Heart left ventricle (tissue), 16 donors: ENCODE measurements at regions not wholly inside any gene's neighbourhood (a gene's known extent, or its start where the extent isn't known, plus 50 kb on each side); places are given as distances from the start of the nearest gene placed in this dataset.

Source experiments
- ATAC-seq, 4 donors: fragments of 200-7000 bp; cut with Tn5 transposase; one replicate each; pipeline ENCODE4 v1.9.1; 2020 to 2022; ENCODE audit warnings: moderate library complexity in 4 of 4, mild to moderate bottlenecking in 3 of 4, moderate number of reproducible peaks in 1 of 4
- DNase-seq, 5 donors: peaks; one replicate each; pipeline ENCODE4 v3.0.0-alpha.2; 2020
- H3K27ac ChIP-seq, 12 donors: fragments of 200-600 bp; sonication (generic) in 4 of 12; one replicate each; pipeline versions ENCODE4 v1.5.0 to v1.8.0; 2016 to 2022; ENCODE audit warnings: mild to moderate bottlenecking in 2 of 12
- H3K27me3 ChIP-seq, 9 donors: fragments of 200-600 bp; sonication (generic) in 2 of 9; one replicate each; pipeline versions ENCODE4 v1.5.1 to v1.8.0; 2016 to 2022; ENCODE audit warnings: mild to moderate bottlenecking in 3 of 9
- H3K36me3 ChIP-seq, 9 donors: fragments of 200-600 bp; sonication (generic) in 2 of 9; one replicate each; pipeline versions ENCODE4 v1.5.0 to v1.8.0; 2018 to 2022; ENCODE audit warnings: mild to moderate bottlenecking in 2 of 9
- H3K4me1 ChIP-seq, 12 donors: fragments of 200-600 bp; sonication (generic) in 4 of 12; one replicate each; pipeline versions ENCODE4 v1.5.0 to v1.8.0; 2016 to 2022; ENCODE audit warnings: mild to moderate bottlenecking in 3 of 12
- H3K4me3 ChIP-seq, 12 donors: fragments of 200-600 bp; sonication (generic) in 4 of 12; one replicate each; pipeline versions ENCODE4 v1.5.0 to v1.8.0; 2017 to 2022; ENCODE audit warnings: mild to moderate bottlenecking in 9 of 12, moderate library complexity in 4 of 12
- H3K9me3 ChIP-seq, 12 donors: fragments of 200-600 bp; sonication (generic) in 4 of 12; one replicate each; pipeline versions ENCODE4 v1.5.0 to v1.8.0; 2016 to 2022; ENCODE audit warnings: mild to moderate bottlenecking in 1 of 12
- CTCF ChIP-seq, 12 donors: fragments of 200-600 bp; sonication (generic) in 4 of 12; IDR thresholded peaks; one replicate each; pipeline versions ENCODE4 v1.5.0 to v1.8.0; 2018 to 2022; ENCODE audit warnings: antibody characterized with exemption in 12 of 12, mild to moderate bottlenecking in 5 of 12
- POLR2A ChIP-seq, 2 donors: fragments of 450-650 bp; IDR thresholded peaks; one replicate each; pipeline ENCODE4 v1.6.1; 2017; ENCODE audit warnings: antibody characterized with exemption in 2 of 2, mild to moderate bottlenecking in 2 of 2, moderate library complexity in 2 of 2
- WGBS, 4 donors: extraction: QIAGEN DNeasy Blood & Tissue Kit in 2 of 4; methylation state at CpG; one replicate each; pipeline versions ENCODE4 v1.1.5 to v1.1.7; 2013 to 2018; 5-methylcytosine and 5-hydroxymethylcytosine counted together
- intact Hi-C, 10 donors: fragments of 100-400 bp; cut with DNase I; formaldehyde crosslinking; loops; one replicate each; pipeline versions ENCODE4 v1.11.1 to v1.14.2; 2022
- donor health status: ischemic (EF 13 %, LVEDD 7.1; RV severe dilation, severe dysfunction).
- donor health status: healthy with polysubstance abuse.
- donor health status: DM: no; HTN: yes; CAD: no.
- donor health status: DM: no; HTN: no; CAD: no.
- donor health status: ischemic (EF 25% LVEDD 6.9; RV normal size, moderate dysfunction).
- donor health status: ischemic (EF 25% LVEDD 5.7; RV mildly dilated, moderate dysfunction).
- donor health status: healthy.
- donor health status: DM: yes; HTN: yes; CAD: no.
- donor health status: ischemic (EF 35%, LVEDD 5.7; RV mildly dilated, moderate dysfunction).
- donor health status: nonischemic (EF 11% LVEDD 7.7; RV severe dilation, severe dysfunction).
- donor health status: DM: yes; HTN: yes; CAD: no.
- donor health status: PGD.
- donor health status: ischemic (EF 29% LVEDD 5.4; RV normal size, mild dysfunction).
- donor health status: nonischemic (EF 23%, LVEDD 6.1; RV moderate dilation, normal function).

GRCh38 chr4:45442466-45442865, 681.4 kb downstream of the GABRG1 start:
- Histone ChIP-seq H3K36me3 (no peaks in the 10 kb centered on the region), H3K27ac (no peak overlapping the region), H3K4me1 (peaks cover 0 to 5% (median 0%) of the 10 kb centered on the region in 12 donors), H3K9me3 (no peaks in the 10 kb centered on the region), H3K4me3 (no peak overlapping the region), H3K27me3 (no peaks in the 10 kb centered on the region)
- intact Hi-C loops: loop anchor here in 9 of 10 donors (1.0 to 10.0 kb wide), 7 partner anchors 514 to 688 kb away; no protein-coding TSS in a partner anchor
- ATAC-seq: peak in 3 of 4 donors; percentile 59 to 65 (median 62)
- DNase-seq: no peak
- 32 to 51% (median 36%) methylated on average over 1 of the region's 1 CpG for WGBS, 4 donors
- peak in 9 of 12 donors; percentile 6 to 47 (median 28) for TF ChIP-seq CTCF (IDR thresholded peaks at IDR 0.05)
- no peak for TF ChIP-seq POLR2A (IDR thresholded peaks at IDR 0.05)

GRCh38 chr4:45438047-45438446, 685.8 kb downstream of the GABRG1 start:
- H3K27me3 ChIP-seq: no peaks in the 10 kb centered on the region
- TF ChIP-seq CTCF (IDR thresholded peaks at IDR 0.05) (no peak), POLR2A (IDR thresholded peaks at IDR 0.05) (no peak)
- peak overlapping the region in 4 of 12 donors; percentile 3 to 65 (median 44) for H3K27ac ChIP-seq
- 33 to 41% (median 34%) methylated on average over 2 of the region's 2 CpGs for WGBS, 4 donors
- H3K36me3 ChIP-seq: no peaks in the 10 kb centered on the region
- intact Hi-C loops: loop anchor here in 3 of 10 donors (5.0 to 10.0 kb wide), 3 partner anchors 123 to 671 kb away; no protein-coding TSS in a partner anchor
- peaks cover 0 to 5% (median 0%) of the 10 kb centered on the region in 12 donors for H3K4me1 ChIP-seq
- no peak for DNase-seq
- ATAC-seq: peak in 3 of 4 donors; percentile 60 to 79 (median 76)
- no peaks in the 10 kb centered on the region for H3K9me3 ChIP-seq
- H3K4me3 ChIP-seq: no peak overlapping the region

- H3K4me1 ChIP-seq: peaks cover 0 to 5% (median 0%) of the 10 kb centered on the region in 12 donors
- intact Hi-C loops: loop anchor here in 3 of 10 donors (5.0 to 10.0 kb wide), 3 partner anchors 123 to 670 kb away; no protein-coding TSS in a partner anchor
- no peaks in the 10 kb centered on the region for H3K9me3 ChIP-seq
- H3K4me3 ChIP-seq: no peak overlapping the region
- ATAC-seq (no peak), DNase-seq (no peak)
- 47 to 96% (median 88%) methylated on average over 1 of the region's 1 CpG for WGBS, 4 donors
- H3K27ac ChIP-seq: peak overlapping the region in 1 of 12 donors; percentile 10
- no peak for TF ChIP-seq CTCF (IDR thresholded peaks at IDR 0.05)
- TF ChIP-seq POLR2A (IDR thresholded peaks at IDR 0.05): no peak
- no peaks in the 10 kb centered on the region for H3K36me3 ChIP-seq
- no peaks in the 10 kb centered on the region for H3K27me3 ChIP-seq
Measured at GRCh38 chr4:45437381-45437780, 686.5 kb downstream of the GABRG1 start.

GRCh38 chr4:45425135-45425534, 698.7 kb downstream of the GABRG1 start:
- H3K27me3 ChIP-seq: no peaks in the 10 kb centered on the region
- TF ChIP-seq CTCF (IDR thresholded peaks at IDR 0.05) (no peak), POLR2A (IDR thresholded peaks at IDR 0.05) (no peak)
- H3K9me3 ChIP-seq: peaks cover 0 to 24% (median 2%) of the 10 kb centered on the region in 12 donors
- ATAC-seq (no peak), DNase-seq (no peak)
- no peak overlapping the region for H3K4me3 ChIP-seq
- WGBS, 4 donors: 62 to 80% (median 70%) methylated on average over 1 of the region's 1 CpG
- intact Hi-C loops: no loop called here
- H3K36me3 ChIP-seq: no peaks in the 10 kb centered on the region
- H3K4me1 ChIP-seq: no peaks in the 10 kb centered on the region
- H3K27ac ChIP-seq: no peak overlapping the region
